Erythroblast (primary cell): ENCODE measurements at regions not wholly inside any gene's neighbourhood (a gene's known extent, or its start where the extent isn't known, plus 50 kb on each side); places are given as distances from the start of the nearest gene placed in this dataset.

ENCODE experiments used
- GATA1 ChIP-seq: IDR thresholded peaks from 2 replicates; pipeline ENCODE4 v1.6.1; 2011; ENCODE audit warnings: low read depth, mild to moderate bottlenecking, control low read depth, low read length, moderate library complexity
- POLR2A ChIP-seq: IDR thresholded peaks from 2 replicates; pipeline ENCODE4 v1.6.1; 2011; ENCODE audit warnings: mild to moderate bottlenecking, low read length

DNA sequence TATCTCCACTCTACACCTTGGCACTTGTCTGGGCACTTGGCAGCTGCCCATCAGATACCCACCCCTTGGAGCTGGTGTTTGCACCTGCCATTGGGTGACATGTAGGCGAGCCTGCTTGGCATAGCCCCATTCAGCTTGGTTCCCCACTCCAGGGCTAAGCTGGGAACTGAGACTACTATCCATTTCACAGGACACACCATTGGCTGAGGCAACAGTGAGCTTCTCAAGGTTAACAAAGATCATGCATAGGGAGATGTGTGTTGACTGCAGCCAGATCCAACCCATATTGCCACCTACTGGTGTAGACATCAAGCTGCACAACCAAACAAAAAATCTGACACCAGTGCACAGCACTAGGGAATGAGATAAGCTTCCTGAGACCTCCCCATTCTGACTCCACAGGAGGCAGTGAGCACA lies 1389.8 kb upstream of the TMEFF2 start:
- TF ChIP-seq POLR2A (no peak), GATA1 (no peak)
